Heart left ventricle (tissue), 13 donors: ENCODE measurements at regions not wholly inside any gene's neighbourhood (a gene's known extent, or its start where the extent isn't known, plus 50 kb on each side); places are given as distances from the start of the nearest gene placed in this dataset.

Experiments used
- POLR2A ChIP-seq, 2 donors: fragments of 450-650 bp; IDR thresholded peaks; one replicate each; pipeline ENCODE4 v1.6.1; 2017; ENCODE audit warnings: antibody characterized with exemption in 2 of 2, mild to moderate bottlenecking in 2 of 2, moderate library complexity in 2 of 2
- TF ChIP-seq, protein P1 (sequence below), 12 donors: fragments of 200-600 bp; sonication (generic) in 4 of 12; IDR thresholded peaks; one replicate each; pipeline versions ENCODE4 v1.5.0 to v1.8.0; 2018 to 2022; ENCODE audit warnings: antibody characterized with exemption in 12 of 12, mild to moderate bottlenecking in 5 of 12
- donor health status: ischemic (EF 13 %, LVEDD 7.1; RV severe dilation, severe dysfunction).
- donor health status: DM: no; HTN: yes; CAD: no.
- donor health status: DM: no; HTN: no; CAD: no.
- donor health status: ischemic (EF 25% LVEDD 6.9; RV normal size, moderate dysfunction).
- donor health status: ischemic (EF 25% LVEDD 5.7; RV mildly dilated, moderate dysfunction).
- donor health status: ischemic (EF 35%, LVEDD 5.7; RV mildly dilated, moderate dysfunction).
- donor health status: nonischemic (EF 11% LVEDD 7.7; RV severe dilation, severe dysfunction).
- donor health status: DM: yes; HTN: yes; CAD: no.
- donor health status: PGD.
- donor health status: ischemic (EF 29% LVEDD 5.4; RV normal size, mild dysfunction).
- donor health status: nonischemic (EF 23%, LVEDD 6.1; RV moderate dilation, normal function).

DNA sequence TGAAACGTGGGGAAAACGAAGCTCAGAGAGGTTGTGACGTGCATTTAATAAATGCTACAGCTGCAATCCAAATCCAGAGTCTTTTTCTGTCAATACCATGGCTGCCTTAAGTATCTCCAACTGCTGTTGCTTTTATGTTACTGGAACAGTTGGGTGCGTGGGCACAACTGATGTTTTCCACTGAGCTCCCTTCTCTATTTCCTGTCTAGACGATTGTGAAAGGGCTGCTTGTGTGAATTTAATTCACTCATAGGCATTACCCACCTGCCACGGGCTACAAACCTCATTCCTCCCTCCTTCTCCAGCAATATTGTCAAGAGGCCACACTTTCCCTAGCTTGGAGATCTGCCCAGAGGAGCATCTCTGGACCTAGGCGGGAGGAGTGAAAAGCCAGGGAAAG is 526.0 kb downstream of the MID1IP1 start:
- TF ChIP-seq, protein P1, sequence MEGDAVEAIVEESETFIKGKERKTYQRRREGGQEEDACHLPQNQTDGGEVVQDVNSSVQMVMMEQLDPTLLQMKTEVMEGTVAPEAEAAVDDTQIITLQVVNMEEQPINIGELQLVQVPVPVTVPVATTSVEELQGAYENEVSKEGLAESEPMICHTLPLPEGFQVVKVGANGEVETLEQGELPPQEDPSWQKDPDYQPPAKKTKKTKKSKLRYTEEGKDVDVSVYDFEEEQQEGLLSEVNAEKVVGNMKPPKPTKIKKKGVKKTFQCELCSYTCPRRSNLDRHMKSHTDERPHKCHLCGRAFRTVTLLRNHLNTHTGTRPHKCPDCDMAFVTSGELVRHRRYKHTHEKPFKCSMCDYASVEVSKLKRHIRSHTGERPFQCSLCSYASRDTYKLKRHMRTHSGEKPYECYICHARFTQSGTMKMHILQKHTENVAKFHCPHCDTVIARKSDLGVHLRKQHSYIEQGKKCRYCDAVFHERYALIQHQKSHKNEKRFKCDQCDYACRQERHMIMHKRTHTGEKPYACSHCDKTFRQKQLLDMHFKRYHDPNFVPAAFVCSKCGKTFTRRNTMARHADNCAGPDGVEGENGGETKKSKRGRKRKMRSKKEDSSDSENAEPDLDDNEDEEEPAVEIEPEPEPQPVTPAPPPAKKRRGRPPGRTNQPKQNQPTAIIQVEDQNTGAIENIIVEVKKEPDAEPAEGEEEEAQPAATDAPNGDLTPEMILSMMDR (IDR thresholded peaks at IDR 0.05) = no peak
- TF ChIP-seq POLR2A (IDR thresholded peaks at IDR 0.05) = no peak
